ENCODE measurements at regions not wholly inside any gene's neighbourhood (a gene's known extent, or its start where the extent isn't known, plus 50 kb on each side); places are given as distances from the start of the nearest gene placed in this dataset.

GRCh38 chrX:39982948-39983347 is 114.8 kb downstream of the BCOR start:
- DNase-seq = no peak

- DNase-seq = no peak
Measured at GRCh38 chrX:39983715-39984114, 114.0 kb downstream of the BCOR start.

- no peak for DNase-seq
Measured at GRCh38 chrX:39984191-39984956, 113.4 kb downstream of the BCOR start.

- no peak for DNase-seq
Measured at GRCh38 chrX:39985071-39985470, 112.7 kb downstream of the BCOR start.

GRCh38 chrX:39985551-39985950 is 112.2 kb downstream of the BCOR start:
- DNase-seq = no peak

GRCh38 chrX:39988496-39988895 is 109.3 kb downstream of the BCOR start:
- DNase-seq = no peak

- DNase-seq = no peak
Measured at GRCh38 chrX:39990388-39990787, 107.4 kb downstream of the BCOR start.

GRCh38 chrX:39992300-39992699 is 105.5 kb downstream of the BCOR start:
- DNase-seq = no peak

- DNase-seq = no peak
Measured at GRCh38 chrX:39995457-39995856, 102.3 kb downstream of the BCOR start.

GRCh38 chrX:39996536-39996935 is 101.2 kb downstream of the BCOR start:
- DNase-seq = no peak

- DNase-seq = no peak
Measured at GRCh38 chrX:39998636-39999406, 98.9 kb downstream of the BCOR start.

Data from NCI-H2081 treated with DMSO at 0.1 percent for 48 hours (cell line).